Activated B cell treated with CpG ODN at 0.5 μM for 24 hours (primary cell): ENCODE measurements at regions not wholly inside any gene's neighbourhood (a gene's known extent, or its start where the extent isn't known, plus 50 kb on each side); places are given as distances from the start of the nearest gene placed in this dataset.

Experiments
- ATAC-seq: fragments of 200-7000 bp; cut with Tn5 transposase; one replicate; pipeline ENCODE4 v1.10.0; 2021; ENCODE audit warnings: low read depth, mild to moderate bottlenecking, moderate library complexity
- CTCF ChIA-PET: fragments of 350-600 bp; sonication (Branson Sonifier 250); formaldehyde crosslinking; loops from one replicate; lab custom pipeline; 2021; ENCODE audit warnings: antibody characterized with exemption; lab: Charles Lee
- POLR2A ChIA-PET: fragments of 350-600 bp; sonication (Branson Sonifier 250); formaldehyde crosslinking; loops from one replicate; lab custom pipeline; 2021; ENCODE audit warnings: antibody characterized with exemption; lab: Charles Lee
- DNase-seq: peaks from one replicate; pipeline ENCODE4 v3.0.0; 2022
- H3K27ac Mint-ChIP-seq: one replicate; pipeline ENCODE4 v1.8.0; 2020; ENCODE audit warnings: mixed read lengths
- H3K27me3 Mint-ChIP-seq: one replicate; pipeline ENCODE4 v1.8.0; 2021; ENCODE audit warnings: mixed read lengths
- H3K36me3 Mint-ChIP-seq: one replicate; pipeline ENCODE4 v1.8.0; 2021; ENCODE audit warnings: low read depth, mixed read lengths
- H3K4me1 Mint-ChIP-seq: one replicate; pipeline ENCODE4 v1.8.0; 2021; ENCODE audit warnings: mixed read lengths
- H3K4me3 Mint-ChIP-seq: one replicate; pipeline ENCODE4 v1.8.0; 2020; ENCODE audit warnings: mild to moderate bottlenecking, mixed read lengths
- H3K9me3 Mint-ChIP-seq: one replicate; pipeline ENCODE4 v1.8.0; 2020; ENCODE audit warnings: mixed read lengths
- intact Hi-C: fragments of 100-400 bp; cut with micrococcal nuclease; formaldehyde crosslinking; loops from one replicate; pipeline ENCODE4 v1.15.1; 2024
- TF ChIP-seq, protein P1 (sequence below): fragments of 200-600 bp; IDR thresholded peaks from one replicate; pipeline ENCODE4 v1.8.0; 2022; ENCODE audit warnings: antibody characterized with exemption, mild to moderate bottlenecking

GRCh38 chr20:39302312-39302711 lies 340.2 kb downstream of the DHX35 start:
- intact Hi-C loops: no loop called here
- TF ChIP-seq, protein P1, sequence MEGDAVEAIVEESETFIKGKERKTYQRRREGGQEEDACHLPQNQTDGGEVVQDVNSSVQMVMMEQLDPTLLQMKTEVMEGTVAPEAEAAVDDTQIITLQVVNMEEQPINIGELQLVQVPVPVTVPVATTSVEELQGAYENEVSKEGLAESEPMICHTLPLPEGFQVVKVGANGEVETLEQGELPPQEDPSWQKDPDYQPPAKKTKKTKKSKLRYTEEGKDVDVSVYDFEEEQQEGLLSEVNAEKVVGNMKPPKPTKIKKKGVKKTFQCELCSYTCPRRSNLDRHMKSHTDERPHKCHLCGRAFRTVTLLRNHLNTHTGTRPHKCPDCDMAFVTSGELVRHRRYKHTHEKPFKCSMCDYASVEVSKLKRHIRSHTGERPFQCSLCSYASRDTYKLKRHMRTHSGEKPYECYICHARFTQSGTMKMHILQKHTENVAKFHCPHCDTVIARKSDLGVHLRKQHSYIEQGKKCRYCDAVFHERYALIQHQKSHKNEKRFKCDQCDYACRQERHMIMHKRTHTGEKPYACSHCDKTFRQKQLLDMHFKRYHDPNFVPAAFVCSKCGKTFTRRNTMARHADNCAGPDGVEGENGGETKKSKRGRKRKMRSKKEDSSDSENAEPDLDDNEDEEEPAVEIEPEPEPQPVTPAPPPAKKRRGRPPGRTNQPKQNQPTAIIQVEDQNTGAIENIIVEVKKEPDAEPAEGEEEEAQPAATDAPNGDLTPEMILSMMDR: no peak
- H3K27ac Mint-ChIP-seq: no peak overlapping the region
- no peaks in the 10 kb centered on the region for H3K27me3 Mint-ChIP-seq
- no peak for ATAC-seq
- no peaks in the 10 kb centered on the region for H3K36me3 Mint-ChIP-seq
- CTCF ChIA-PET: no interaction called here
- no peak overlapping the region for H3K4me3 Mint-ChIP-seq
- no peak for DNase-seq
- H3K9me3 Mint-ChIP-seq: no peaks in the 10 kb centered on the region
- POLR2A ChIA-PET: no interaction called here
- H3K4me1 Mint-ChIP-seq: peaks cover 2% of the 10 kb centered on the region

GRCh38 chr20:39299783-39300182 lies 337.6 kb downstream of the DHX35 start:
- Mint-ChIP-seq H3K36me3 (no peaks in the 10 kb centered on the region), H3K27me3 (no peaks in the 10 kb centered on the region), H3K9me3 (no peaks in the 10 kb centered on the region), H3K4me3 (no peak overlapping the region), H3K4me1 (peaks cover 2% of the 10 kb centered on the region), H3K27ac (no peak overlapping the region)
- ATAC-seq (no peak), DNase-seq (no peak)
- intact Hi-C loops: no loop called here
- TF ChIP-seq, protein P1: no peak
- ChIA-PET CTCF (interaction anchor here (1.4 kb wide), 1 partner anchor 32 kb away, joined by 3 read pairs; no protein-coding TSS in a partner anchor), POLR2A (no interaction called here)

DNA sequence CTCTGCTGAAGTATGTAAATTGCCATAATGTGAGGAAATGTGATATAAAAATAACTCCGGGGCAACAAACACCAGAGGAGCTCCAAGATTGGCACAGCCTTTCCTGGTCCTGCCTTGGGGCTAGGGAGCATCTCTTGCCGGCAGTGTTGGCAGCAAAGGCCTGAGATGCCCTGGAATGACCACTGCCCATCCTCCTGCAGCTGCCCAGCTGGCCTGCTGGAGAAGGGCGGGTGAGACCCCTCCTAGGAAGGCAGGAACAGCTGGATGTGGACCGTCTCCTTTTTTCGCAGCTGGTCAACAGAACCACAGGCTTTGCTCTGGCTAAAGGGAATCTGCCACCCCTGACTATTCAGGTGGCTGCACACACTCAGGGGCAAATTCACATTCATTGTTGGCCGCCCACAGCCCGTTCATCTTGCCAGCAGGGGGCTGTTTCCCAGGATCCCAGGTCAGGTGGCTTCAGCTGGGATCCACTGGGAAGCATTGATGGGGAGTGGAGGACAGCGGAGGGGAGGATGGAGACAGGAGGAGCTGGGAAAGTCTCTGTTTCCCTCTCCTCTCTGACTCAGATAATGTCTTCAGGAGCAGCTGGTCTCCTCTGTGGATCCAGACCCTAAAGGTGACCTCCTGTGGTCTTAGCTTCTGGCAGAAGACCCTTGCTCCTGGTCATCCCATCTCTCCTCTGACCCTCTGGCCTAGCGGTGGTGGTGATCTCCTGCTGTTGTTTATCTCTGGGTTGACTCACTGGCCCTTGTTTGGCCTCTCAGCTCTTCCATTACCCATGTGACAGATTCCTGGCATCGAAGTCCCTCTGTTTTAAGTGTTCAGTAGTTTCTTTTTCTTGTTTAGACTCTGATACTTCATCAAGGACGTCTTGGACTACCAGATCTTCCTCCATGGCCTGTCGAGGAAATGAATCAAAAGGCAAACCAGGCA lies 336.7 kb downstream of the DHX35 start:
- ChIA-PET CTCF (no interaction called here), POLR2A (no interaction called here)
- Mint-ChIP-seq H3K27me3 (no peaks in the 10 kb centered on the region), H3K4me1 (peaks cover 2% of the 10 kb centered on the region), H3K36me3 (no peaks in the 10 kb centered on the region), H3K27ac (no peak overlapping the region), H3K4me3 (no peak overlapping the region), H3K9me3 (no peaks in the 10 kb centered on the region)
- ATAC-seq: no peak
- TF ChIP-seq, protein P1: no peak
- DNase-seq: no peak
- intact Hi-C loops: no loop called here

DNA sequence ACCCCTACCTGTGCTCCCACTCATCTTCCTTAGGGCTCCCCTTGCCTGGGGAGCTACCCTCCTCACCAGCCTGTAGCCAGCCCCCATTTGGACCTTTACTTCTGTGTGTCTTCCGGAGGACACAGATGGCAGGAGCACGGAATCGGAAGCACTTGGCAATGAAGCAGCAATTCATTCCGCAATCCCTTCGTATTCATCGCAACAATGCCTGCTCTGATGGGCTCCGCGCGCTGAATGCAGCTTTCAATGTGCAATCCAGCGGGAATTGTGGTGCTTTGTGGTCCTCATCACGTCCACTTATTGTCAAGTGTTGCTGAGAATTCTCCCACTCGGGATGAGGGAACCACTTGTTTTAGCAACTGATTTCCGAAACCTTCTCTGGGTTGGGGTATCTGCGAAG lies 336.0 kb downstream of the DHX35 start:
- DNase-seq (no peak), ATAC-seq (no peak)
- H3K36me3 Mint-ChIP-seq: no peaks in the 10 kb centered on the region
- intact Hi-C loops: no loop called here
- ChIA-PET CTCF (no interaction called here), POLR2A (no interaction called here)
- TF ChIP-seq, protein P1: no peak
- H3K4me1 Mint-ChIP-seq: peaks cover 2% of the 10 kb centered on the region
- H3K4me3 Mint-ChIP-seq: no peak overlapping the region
- H3K9me3 Mint-ChIP-seq: no peaks in the 10 kb centered on the region
- H3K27me3 Mint-ChIP-seq: no peaks in the 10 kb centered on the region
- H3K27ac Mint-ChIP-seq: no peak overlapping the region

DNA sequence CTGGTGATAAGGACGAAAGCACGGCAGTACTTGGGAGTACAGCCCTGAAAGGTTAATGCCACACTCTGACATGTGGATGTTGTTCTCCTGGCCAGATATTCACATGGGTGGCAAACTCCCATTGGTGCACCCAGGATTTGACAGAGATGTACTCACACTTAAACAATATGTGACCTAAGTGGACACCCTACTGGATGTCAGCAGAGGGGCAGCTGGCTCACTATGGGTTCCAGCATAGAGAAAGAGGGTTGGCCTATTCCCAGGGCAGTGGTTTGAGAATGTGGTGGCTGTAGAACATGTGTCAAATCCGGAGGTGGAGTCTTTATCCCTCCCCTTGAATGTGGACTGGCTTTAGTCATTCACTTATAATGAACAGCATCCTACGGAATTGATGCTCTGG lies 333.2 kb downstream of the DHX35 start:
- no peaks in the 10 kb centered on the region for H3K4me1 Mint-ChIP-seq
- no peaks in the 10 kb centered on the region for H3K27me3 Mint-ChIP-seq
- no peak overlapping the region for H3K27ac Mint-ChIP-seq
- H3K9me3 Mint-ChIP-seq: no peaks in the 10 kb centered on the region
- TF ChIP-seq, protein P1: no peak
- POLR2A ChIA-PET: no interaction called here
- H3K36me3 Mint-ChIP-seq: no peaks in the 10 kb centered on the region
- CTCF ChIA-PET: no interaction called here
- H3K4me3 Mint-ChIP-seq: no peak overlapping the region
- ATAC-seq (no peak), DNase-seq (no peak)
- intact Hi-C loops: no loop called here
